ENCODE measurements at regions not wholly inside any gene's neighbourhood (a gene's known extent, or its start where the extent isn't known, plus 50 kb on each side); places are given as distances from the start of the nearest gene placed in this dataset.
"Not testable (repeated sequence)": the region's sequence is repeated elsewhere in the genome, so short reads cannot be mapped to it uniquely, and the experiment has no call there.

DNA sequence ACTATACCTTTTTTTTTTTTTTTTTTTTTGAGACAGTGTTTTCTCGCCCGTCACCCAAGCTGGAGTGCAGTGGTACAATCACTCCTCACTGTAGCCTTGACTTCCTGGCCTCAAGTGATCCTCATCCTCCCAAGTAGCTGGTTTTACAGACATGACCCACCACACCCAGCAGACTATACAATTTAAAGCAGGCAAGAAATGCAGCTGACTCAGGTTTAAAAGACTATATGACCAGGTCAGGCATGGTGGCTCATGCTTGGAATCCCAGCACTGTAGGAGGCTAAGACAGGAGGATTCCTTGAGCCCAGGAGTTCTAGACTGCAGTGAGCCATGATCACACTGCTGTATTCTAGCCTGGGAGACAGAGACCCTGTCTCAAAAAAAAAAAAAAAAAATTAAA, 89.5 kb upstream of the AUTS2 start:
- DNase-seq = no peak

DNA sequence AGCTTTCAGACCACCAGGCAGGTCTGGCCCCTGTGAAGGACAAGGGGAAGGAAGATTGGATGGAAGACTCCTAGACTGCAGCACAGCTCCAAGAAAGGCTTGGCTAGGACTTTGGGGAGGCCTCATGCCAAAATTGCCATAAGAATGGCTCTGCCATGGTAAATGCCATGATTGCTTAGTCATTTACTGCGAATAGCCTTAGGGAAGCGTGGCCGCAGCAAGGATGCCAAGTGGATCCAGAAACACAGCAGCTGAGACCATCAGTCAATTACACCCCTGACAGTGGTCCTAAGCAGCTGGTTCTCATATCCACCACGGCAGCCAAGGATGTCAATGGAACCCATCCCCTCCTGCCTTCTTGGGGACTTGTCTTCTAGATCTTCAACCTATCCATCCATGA, 88.2 kb upstream of the AUTS2 start:
- no peak for DNase-seq

- no peak for DNase-seq
Measured at GRCh38 chr7:69515495-69516212, 82.6 kb upstream of the AUTS2 start.

DNA sequence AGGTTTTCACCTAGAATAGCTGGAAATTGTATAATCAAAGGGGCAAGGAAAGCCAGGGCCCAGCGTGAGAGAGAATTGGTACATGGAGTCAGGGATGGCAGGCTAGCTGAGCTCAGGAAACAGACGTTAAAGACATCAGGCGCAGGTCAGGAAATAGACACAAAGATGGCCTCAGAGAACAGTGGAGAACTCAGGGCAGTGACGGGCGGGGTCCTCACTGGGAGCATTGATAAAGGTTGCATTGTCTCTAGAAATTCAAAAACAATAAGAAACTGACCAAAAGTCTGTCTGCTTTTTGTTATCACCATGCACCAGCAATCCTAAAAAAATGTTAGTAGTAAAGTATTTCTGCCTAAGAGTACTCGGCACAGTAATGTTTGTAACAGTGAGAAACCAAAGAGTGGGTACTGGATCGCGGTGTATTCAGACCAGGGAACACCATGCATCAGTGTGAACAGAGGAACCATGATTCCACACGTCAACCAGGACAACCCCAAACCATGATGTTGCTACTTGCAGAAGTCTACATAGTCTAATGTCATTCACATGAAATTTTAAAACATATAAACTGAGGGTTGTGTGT, 81.9 kb upstream of the AUTS2 start:
- no peak for DNase-seq

- DNase-seq = no peak
Measured at GRCh38 chr7:69517985-69518704, 80.1 kb upstream of the AUTS2 start.

DNA sequence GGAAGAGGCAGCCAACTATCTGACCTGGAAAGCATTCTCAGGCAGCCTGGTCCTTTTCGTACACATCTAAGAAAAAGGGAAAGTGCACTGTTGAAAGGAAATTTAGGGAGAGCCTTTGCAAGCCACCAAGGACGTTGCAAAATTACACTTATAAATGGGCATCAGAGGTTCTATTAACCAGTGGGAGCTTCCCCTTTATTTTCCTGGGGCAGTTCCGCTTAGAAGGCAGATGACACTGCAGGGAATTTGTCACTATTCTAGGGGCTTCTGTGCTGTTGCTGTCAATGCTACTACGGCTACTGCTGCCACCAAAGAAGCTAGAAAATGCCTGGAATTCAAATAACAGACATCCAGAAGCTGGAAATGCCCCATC, 79.6 kb upstream of the AUTS2 start:
- no peak for DNase-seq

GRCh38 chr7:69526570-69526969, 71.7 kb upstream of the AUTS2 start:
- DNase-seq = peak; percentile 53

- no peak for DNase-seq
Measured at GRCh38 chr7:69527706-69528105, 70.6 kb upstream of the AUTS2 start.

DNA sequence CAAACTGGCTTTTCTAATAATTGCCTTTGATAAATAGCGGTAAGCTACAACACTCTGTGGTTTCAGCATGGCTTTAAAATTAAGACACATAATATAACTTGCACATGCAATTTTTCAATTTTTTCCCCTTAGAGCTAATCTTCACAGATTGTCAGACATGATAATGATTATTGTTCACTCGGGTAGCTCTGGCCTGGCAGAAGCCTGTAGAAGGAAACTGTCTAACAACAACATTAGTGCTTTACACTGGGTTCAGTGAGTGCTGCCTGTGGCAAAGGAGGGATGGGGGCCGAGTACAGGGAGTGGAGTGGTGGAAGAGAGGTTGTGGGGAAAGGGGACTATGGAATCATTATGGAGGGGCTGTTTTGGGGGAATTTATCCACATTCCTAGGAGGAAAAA, 67.2 kb upstream of the AUTS2 start:
- no peak for DNase-seq

- DNase-seq = no peak
Measured at GRCh38 chr7:69534461-69535041, 63.7 kb upstream of the AUTS2 start.

GRCh38 chr7:69537691-69538090, 60.6 kb upstream of the AUTS2 start:
- no peak for DNase-seq

DNA sequence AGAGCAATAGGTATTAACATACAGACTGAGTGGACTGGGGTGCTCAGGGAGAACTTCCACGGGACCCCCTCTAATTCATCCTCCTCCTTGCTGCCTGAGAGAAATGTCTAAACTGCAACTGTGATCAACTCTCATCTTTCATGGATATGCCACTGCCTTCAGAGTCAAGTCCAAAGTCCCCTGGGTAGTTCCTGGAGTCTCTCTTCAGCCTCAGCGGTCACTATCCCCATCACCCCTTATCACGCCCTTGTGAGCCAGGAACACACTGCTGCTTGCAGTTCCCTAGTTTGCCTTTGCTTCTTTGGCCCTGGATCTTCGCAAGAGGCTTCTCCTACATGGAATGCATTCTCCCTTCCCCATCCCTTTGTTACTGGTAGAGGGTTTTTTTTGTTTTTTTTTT, 58.7 kb upstream of the AUTS2 start:
- no peak for DNase-seq

DNA sequence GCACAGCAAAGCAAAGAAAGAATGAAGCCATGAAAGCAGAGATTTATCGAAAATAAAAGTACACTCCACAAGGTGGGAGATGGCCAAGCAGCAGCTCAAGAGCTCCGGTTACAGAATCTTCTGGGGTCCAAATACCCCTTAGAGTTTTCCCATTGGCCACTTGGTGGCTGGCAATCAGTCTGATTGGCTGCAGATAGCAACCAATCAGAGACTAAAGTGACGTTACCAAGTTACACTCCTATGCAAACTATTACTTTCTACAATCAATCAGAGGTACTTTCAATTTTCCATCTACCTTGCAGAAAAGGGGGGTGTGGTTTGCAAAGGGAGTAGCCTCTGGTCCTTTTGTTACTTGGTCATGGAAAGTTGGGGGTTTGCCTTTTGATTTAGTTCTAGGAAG, 58.0 kb upstream of the AUTS2 start:
- DNase-seq = no peak

GRCh38 chr7:69541779-69542432, 56.4 kb upstream of the AUTS2 start:
- not testable (repeated sequence) for DNase-seq

- DNase-seq = no peak
Measured at GRCh38 chr7:69545175-69545574, 53.1 kb upstream of the AUTS2 start.

All from fibroblast of skin of right quadriceps (primary cell).